ENCODE measurements at regions not wholly inside any gene's neighbourhood (a gene's known extent, or its start where the extent isn't known, plus 50 kb on each side); places are given as distances from the start of the nearest gene placed in this dataset.

DNA sequence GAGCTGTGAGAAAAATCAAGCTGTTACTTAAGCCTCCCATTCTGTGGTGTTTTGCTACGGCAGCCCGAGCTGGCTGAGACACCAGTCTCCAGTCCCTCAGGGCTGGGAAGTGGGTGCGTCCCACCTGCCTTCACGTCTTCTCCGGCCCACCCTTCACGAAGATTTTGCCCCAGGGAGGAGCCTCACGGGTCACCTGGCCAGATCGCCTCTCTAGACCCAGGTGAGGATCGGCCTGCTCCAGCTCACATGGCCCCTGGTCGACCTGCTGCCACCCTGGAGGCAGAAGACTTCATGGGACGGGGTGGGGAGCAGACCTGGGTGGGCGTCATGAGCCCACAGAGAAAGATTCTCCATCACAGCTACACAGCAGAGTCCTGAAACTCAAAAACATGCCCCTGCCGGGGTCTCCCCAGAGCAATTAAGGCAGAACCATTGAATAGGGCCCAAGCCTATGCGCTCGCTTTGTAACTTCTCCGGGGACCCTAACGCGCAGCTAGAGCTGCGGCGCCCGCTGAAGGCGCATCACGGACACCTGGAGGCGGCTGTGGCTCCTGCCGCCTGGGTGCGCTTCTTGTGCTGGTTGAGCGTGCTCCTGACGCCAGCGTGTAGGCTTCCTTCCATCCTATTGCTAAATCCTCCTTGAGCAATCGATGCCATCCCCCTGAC, 92.6 kb upstream of the ALDH1A3 start:
- CTCF ChIA-PET = no interaction called here
- Mint-ChIP-seq H3K36me3 (ENCODE audit: low read depth) (no peaks in the 10 kb centered on the region), H3K27ac (no peak overlapping the region), H3K9me3 (no peaks in the 10 kb centered on the region), H3K4me1 (ENCODE audit: low read depth) (no peaks in the 10 kb centered on the region), H3K27me3 (ENCODE audit: low read depth) (peaks cover 13% of the 10 kb centered on the region), H3K4me3 (no peak overlapping the region)
- DNase-seq = no peak
- intact Hi-C loops (cut with micrococcal nuclease) = no loop called here

DNA sequence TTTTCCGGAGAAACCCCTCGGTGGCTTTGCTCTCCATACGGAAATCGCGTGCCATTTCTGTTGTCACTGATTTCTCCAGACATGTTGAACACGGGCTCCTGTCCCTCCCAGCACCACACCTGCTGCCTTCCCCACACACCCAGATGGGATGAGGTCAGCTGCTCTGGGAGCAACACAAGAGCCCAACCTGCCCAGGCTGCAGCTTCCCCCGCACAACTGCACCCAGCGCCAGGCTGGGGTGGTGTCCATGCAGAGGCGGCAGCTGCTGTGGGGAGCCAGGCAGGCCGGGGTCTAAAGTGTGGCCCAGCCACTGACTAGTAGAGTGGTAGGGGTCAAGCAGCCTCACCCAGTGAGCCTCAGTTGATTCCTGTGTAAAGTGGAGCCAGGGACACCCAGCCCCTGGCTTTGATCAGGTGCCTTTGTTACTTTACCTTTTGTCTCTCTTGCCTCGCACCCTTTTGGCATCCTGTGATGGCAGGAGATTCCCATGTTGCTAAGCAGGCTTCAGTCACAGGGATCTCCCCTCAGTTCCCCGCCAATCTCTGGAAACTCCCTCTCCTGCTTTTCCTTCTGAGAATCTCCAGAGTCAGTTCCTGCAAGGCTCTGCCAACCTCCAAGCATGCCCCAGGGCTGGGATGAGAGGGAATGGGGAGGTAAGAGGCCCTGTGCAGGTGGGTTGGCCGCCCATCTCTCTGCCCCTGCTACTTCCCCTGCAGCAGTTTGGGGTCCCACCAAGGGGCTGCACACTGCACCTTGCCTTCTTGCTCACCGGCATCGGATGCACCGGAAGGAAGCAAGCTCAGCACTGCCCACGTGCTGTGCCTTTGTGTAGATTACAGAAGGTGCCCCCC, 91.8 kb upstream of the ALDH1A3 start:
- CTCF ChIA-PET = no interaction called here
- intact Hi-C loops (cut with micrococcal nuclease) = no loop called here

DNA sequence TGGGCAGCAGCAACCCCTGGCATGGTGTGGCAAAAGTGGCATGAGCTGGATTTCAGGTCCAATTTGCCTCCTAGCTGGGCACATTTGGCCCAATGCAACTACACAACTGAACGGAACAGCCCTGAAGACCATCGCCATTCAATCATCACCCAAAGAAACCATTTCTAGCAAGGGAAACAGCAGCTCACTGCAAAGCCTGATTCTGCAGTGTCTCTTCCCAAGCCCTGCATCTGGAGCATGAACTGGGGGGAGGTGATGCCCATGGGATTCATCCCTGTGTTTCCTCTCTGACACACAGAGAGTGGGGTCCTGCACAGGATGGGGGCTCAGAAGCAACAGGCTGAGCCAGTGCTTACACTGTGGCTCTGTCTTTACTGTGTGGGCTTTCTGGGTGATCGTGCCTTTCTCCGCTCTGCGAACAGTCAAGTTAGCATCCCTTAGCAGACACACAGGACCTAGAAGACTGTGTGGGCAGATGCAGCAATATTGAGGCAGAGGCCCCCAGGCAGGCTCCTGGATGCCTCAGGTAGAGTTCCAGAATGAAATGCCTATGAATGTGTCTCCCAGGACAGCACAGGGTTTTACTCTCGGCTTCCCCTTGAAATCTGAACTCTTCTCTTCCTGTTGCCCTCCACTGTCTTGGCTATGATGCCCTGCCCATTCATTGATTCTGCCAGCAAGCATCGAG, 91.1 kb upstream of the ALDH1A3 start:
- Mint-ChIP-seq H3K27ac (no peak overlapping the region), H3K4me1 (ENCODE audit: low read depth) (no peaks in the 10 kb centered on the region), H3K36me3 (ENCODE audit: low read depth) (no peaks in the 10 kb centered on the region), H3K9me3 (no peaks in the 10 kb centered on the region), H3K27me3 (ENCODE audit: low read depth) (peaks cover 11% of the 10 kb centered on the region), H3K4me3 (no peak overlapping the region)
- intact Hi-C loops (cut with micrococcal nuclease) = no loop called here
- CTCF ChIA-PET = no interaction called here
- no peak for DNase-seq

More for the DNA sequence above, 91.8 kb upstream of the ALDH1A3 start:
- Mint-ChIP-seq H3K27me3 (ENCODE audit: low read depth) (peaks cover 11% of the 10 kb centered on the region), H3K4me1 (ENCODE audit: low read depth) (no peaks in the 10 kb centered on the region), H3K4me3 (no peak overlapping the region), H3K27ac (no peak overlapping the region), H3K36me3 (ENCODE audit: low read depth) (no peaks in the 10 kb centered on the region), H3K9me3 (no peaks in the 10 kb centered on the region)
- no peak for DNase-seq

DNA sequence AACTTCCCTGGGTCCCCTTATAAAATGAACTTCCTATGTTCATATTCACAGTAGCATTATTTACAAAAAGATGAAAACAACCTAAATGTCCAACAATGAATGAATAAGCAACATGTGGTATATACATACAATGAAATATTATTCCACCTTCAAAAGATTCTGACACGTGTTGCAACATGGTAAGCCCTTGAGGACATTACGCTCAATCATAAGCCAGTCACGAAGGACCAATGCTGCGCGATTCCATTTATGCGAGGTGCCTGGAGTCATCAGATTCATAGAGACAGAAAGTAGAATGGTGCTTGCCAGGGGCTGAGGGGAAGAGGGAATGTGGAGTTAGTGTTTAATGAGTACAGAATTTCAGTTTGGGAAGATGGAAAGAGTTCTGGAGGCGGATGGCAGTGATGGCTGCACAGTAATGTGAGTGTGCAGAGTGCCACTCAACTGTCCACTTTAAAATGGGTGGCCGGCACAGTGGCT, 88.8 kb upstream of the ALDH1A3 start:
- intact Hi-C loops (cut with micrococcal nuclease) = no loop called here
- H3K9me3 Mint-ChIP-seq = no peaks in the 10 kb centered on the region
- CTCF ChIA-PET = no interaction called here
- no peaks in the 10 kb centered on the region for H3K36me3 Mint-ChIP-seq (ENCODE audit: low read depth)
- no peak overlapping the region for H3K4me3 Mint-ChIP-seq
- no peak for DNase-seq
- H3K27ac Mint-ChIP-seq = no peak overlapping the region
- no peaks in the 10 kb centered on the region for H3K4me1 Mint-ChIP-seq (ENCODE audit: low read depth)
- H3K27me3 Mint-ChIP-seq (ENCODE audit: low read depth) = peaks cover 20% of the 10 kb centered on the region

DNA sequence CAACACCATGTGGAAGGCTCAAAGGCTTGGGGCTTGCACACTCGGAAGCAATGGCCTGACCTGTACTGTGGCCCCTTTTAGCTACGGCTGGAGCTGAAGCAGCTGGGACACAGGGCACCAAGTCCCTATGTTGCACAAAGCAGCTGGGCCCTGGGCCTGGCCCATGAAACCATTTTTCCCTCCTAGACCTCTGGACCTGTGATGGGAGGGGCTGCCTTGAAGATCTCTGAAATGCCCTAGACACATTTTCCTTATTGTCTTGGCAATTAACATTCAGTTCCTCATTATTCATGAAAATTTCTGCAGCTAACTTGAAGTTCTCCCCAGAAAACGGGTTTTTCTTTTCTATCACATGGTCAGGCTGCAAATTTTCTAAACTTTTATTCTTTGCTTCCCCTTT, 85.6 kb upstream of the ALDH1A3 start:
- DNase-seq = no peak
- no peaks in the 10 kb centered on the region for H3K9me3 Mint-ChIP-seq
- no peaks in the 10 kb centered on the region for H3K4me1 Mint-ChIP-seq (ENCODE audit: low read depth)
- H3K27ac Mint-ChIP-seq = no peak overlapping the region
- intact Hi-C loops (cut with micrococcal nuclease) = no loop called here
- CTCF ChIA-PET = no interaction called here
- H3K27me3 Mint-ChIP-seq (ENCODE audit: low read depth) = peaks cover 17% of the 10 kb centered on the region
- no peak overlapping the region for H3K4me3 Mint-ChIP-seq
- no peaks in the 10 kb centered on the region for H3K36me3 Mint-ChIP-seq (ENCODE audit: low read depth)

DNA sequence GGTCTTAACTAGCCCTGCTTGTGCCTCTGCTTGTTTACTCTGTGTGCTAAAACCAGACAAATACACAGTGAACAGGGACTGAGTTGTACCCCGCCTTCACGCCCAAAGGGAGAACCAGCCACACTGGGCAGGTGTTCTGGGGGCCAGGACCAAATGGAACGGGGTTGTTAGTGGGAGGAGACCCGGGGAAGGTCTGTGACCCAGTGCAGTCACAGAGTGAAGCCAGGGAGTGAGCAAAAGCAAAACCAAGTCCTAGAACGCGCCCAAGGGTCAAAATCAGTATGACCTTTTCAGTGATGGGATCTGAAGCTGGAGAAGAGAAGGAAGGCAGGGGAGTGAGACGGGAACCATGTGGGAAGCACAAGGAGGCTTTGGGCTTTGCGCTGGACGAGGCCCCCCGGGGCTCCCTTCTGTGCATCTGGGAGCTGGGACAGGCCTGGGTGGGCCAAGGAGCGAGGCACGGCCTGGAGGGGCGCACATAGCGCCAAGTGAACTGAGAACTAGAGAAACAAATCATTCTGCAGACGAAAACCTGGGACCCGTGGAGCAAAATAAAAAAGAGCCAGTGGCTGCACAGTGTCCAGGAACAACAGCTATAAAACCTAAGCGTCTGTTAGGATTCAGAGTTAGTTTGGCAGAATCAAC, 78.3 kb upstream of the ALDH1A3 start:
- no peaks in the 10 kb centered on the region for H3K9me3 Mint-ChIP-seq
- no peak overlapping the region for H3K4me3 Mint-ChIP-seq
- DNase-seq = no peak
- CTCF ChIA-PET = no interaction called here
- no peak overlapping the region for H3K27ac Mint-ChIP-seq
- no peaks in the 10 kb centered on the region for H3K36me3 Mint-ChIP-seq (ENCODE audit: low read depth)
- H3K4me1 Mint-ChIP-seq (ENCODE audit: low read depth) = no peaks in the 10 kb centered on the region
- intact Hi-C loops (cut with micrococcal nuclease) = no loop called here
- peaks cover 8% of the 10 kb centered on the region for H3K27me3 Mint-ChIP-seq (ENCODE audit: low read depth)

DNA sequence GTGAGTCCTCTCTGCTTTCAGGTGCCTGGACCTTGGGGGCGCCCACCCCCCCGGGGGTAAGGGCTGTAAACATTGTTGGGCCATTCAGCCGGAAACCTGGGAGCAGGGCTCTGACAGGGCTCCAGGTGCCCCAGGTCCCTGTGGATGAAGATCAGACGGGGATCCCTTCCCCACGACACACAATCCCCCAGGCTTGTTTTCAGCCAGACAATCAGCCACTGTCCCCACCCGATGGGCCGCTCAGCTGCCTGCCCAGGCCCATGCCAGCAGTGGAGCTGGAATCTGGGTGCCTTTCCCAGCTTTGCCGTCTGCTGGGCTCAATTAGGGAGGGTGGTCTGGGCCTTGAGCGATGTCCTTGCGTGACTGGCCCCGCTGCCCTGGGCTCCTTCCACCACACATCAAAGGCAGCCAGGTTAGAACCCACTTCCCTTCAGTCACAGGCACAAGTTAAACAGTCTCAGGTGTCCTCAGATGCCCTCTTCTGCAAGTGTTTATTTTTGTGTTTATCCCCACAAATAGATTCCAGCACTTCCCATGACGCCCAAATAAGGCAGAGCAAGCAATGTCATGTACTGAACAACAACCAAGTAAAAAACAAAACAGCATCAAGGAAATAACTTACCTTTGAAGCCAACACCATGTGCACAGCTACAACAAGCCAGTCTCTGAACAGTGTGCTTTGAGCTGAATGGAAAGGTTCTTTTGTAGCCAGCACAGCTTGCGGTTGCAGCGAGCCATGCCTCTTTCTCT, 77.0 kb upstream of the ALDH1A3 start:
- H3K4me1 Mint-ChIP-seq (ENCODE audit: low read depth) = no peaks in the 10 kb centered on the region
- no peaks in the 10 kb centered on the region for H3K9me3 Mint-ChIP-seq
- H3K27me3 Mint-ChIP-seq (ENCODE audit: low read depth) = peaks cover 8% of the 10 kb centered on the region
- no peak overlapping the region for H3K27ac Mint-ChIP-seq
- no peaks in the 10 kb centered on the region for H3K36me3 Mint-ChIP-seq (ENCODE audit: low read depth)
- intact Hi-C loops (cut with micrococcal nuclease) = no loop called here
- DNase-seq = no peak
- CTCF ChIA-PET = no interaction called here
- no peak overlapping the region for H3K4me3 Mint-ChIP-seq

DNA sequence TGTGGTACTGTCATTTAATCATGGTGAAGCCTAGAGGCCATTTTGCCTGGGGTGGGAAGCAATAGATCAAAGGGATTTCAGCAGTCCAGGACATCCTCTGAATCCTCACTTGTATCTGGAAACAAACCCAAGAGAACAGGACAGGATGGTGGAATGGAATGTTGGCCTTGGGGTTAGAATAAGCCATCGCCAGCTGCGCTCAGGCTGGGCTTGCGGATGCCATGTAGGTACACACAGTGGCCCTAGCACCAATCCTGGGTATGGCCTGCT, 76.5 kb upstream of the ALDH1A3 start:
- Mint-ChIP-seq H3K27me3 (ENCODE audit: low read depth) (peaks cover 8% of the 10 kb centered on the region), H3K36me3 (ENCODE audit: low read depth) (no peaks in the 10 kb centered on the region), H3K4me3 (no peak overlapping the region), H3K27ac (no peak overlapping the region), H3K9me3 (no peaks in the 10 kb centered on the region), H3K4me1 (ENCODE audit: low read depth) (no peaks in the 10 kb centered on the region)
- CTCF ChIA-PET = no interaction called here
- DNase-seq = no peak
- intact Hi-C loops (cut with micrococcal nuclease) = no loop called here

DNA sequence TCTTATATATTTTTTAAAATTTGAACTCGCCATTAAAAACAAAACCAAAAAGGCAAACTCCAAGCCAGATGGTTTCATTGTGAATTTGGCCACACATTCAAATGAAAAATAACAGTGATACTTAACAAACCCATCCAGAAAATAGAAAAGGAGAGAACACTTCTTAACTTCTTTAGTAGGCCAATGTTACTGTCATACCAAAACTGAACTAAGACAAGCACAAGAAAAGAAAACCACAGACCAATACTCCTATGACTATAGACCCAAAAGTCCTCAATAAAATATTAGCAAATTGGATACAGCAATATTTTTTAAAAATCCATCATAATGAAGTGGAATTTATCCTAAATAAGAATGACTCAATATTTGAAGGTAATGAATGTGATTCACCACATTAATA, 73.5 kb upstream of the ALDH1A3 start:
- intact Hi-C loops (cut with micrococcal nuclease) = no loop called here
- Mint-ChIP-seq H3K4me3 (no peak overlapping the region), H3K27ac (no peak overlapping the region), H3K36me3 (ENCODE audit: low read depth) (no peaks in the 10 kb centered on the region), H3K4me1 (ENCODE audit: low read depth) (no peaks in the 10 kb centered on the region), H3K27me3 (ENCODE audit: low read depth) (peaks cover 4% of the 10 kb centered on the region), H3K9me3 (peaks cover 3% of the 10 kb centered on the region)
- no peak for DNase-seq
- CTCF ChIA-PET = no interaction called here

DNA sequence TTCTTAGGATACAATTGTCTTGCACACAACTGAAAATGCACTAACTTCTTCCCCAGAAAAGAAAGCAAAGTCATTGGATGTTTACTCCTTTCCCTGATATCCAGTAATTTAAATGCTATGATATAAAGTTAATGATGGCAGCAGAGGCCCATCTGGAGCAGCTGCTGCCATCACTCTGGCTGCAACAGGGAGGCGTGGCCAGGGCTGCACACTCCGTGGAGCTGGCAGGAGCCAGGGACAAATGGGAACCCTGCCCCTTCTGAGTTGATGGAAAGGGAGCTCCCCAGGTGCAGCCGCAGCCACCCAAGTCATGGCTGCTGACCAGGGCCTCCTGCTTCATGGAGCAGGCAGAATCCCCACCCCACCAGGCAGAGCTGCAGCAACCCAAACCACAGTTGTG, 72.6 kb upstream of the ALDH1A3 start:
- H3K4me1 Mint-ChIP-seq (ENCODE audit: low read depth) = no peaks in the 10 kb centered on the region
- H3K4me3 Mint-ChIP-seq = no peak overlapping the region
- no peaks in the 10 kb centered on the region for H3K36me3 Mint-ChIP-seq (ENCODE audit: low read depth)
- CTCF ChIA-PET = no interaction called here
- intact Hi-C loops (cut with micrococcal nuclease) = no loop called here
- peaks cover 3% of the 10 kb centered on the region for H3K9me3 Mint-ChIP-seq
- H3K27me3 Mint-ChIP-seq (ENCODE audit: low read depth) = peaks cover 4% of the 10 kb centered on the region
- no peak for DNase-seq
- no peak overlapping the region for H3K27ac Mint-ChIP-seq

DNA sequence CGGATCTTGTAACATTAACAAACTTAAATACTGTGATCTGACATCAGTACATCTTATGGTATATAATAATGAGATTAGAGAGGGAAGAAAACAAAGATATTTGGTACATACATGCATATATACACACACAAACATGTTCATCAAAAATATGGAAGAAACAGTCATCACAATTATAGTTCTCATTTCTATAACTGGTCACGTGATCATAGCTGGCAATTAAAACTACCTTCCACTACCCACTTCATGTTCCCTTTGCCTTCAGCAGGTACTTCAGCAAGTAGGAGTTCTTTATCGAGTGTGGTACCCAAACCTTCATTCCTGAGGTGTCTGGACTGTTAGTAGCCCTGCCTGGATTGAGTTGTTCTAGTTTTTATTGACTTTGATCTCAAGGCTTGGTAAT, 70.9 kb upstream of the ALDH1A3 start:
- intact Hi-C loops (cut with micrococcal nuclease) = no loop called here
- H3K36me3 Mint-ChIP-seq (ENCODE audit: low read depth) = no peaks in the 10 kb centered on the region
- H3K27ac Mint-ChIP-seq = no peak overlapping the region
- H3K27me3 Mint-ChIP-seq (ENCODE audit: low read depth) = no peaks in the 10 kb centered on the region
- CTCF ChIA-PET = no interaction called here
- no peak overlapping the region for H3K4me3 Mint-ChIP-seq
- no peak for DNase-seq
- H3K4me1 Mint-ChIP-seq (ENCODE audit: low read depth) = no peaks in the 10 kb centered on the region
- H3K9me3 Mint-ChIP-seq = peaks cover 3% of the 10 kb centered on the region

DNA sequence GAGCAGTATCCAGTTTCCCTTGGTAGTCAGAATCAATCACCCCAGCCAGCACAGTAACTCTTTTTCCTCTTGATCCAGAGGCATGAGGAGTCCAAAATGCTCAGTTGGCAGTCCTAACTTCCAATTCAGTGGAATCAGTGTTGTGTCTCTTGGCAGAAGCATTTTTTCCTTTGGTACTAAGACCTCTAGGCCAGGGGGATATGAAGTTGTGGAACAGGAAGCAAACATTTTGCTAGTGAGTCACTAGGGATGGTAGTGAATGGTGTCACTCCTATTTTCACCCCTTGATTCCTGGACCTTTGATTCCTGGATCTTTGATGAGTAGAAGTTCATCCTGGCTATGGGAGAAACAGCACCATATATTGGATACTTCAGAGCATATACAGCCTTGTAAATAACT, 70.5 kb upstream of the ALDH1A3 start:
- peaks cover 3% of the 10 kb centered on the region for H3K9me3 Mint-ChIP-seq
- H3K4me3 Mint-ChIP-seq = no peak overlapping the region
- H3K27me3 Mint-ChIP-seq (ENCODE audit: low read depth) = no peaks in the 10 kb centered on the region

More for the DNA sequence above, 70.5 kb upstream of the ALDH1A3 start:
- intact Hi-C loops (cut with micrococcal nuclease) = no loop called here
- Mint-ChIP-seq H3K4me1 (ENCODE audit: low read depth) (no peaks in the 10 kb centered on the region), H3K27ac (no peak overlapping the region), H3K36me3 (ENCODE audit: low read depth) (no peaks in the 10 kb centered on the region)
- CTCF ChIA-PET = no interaction called here
- no peak for DNase-seq

All from activated naive CD4-positive, alpha-beta T cell treated with anti-CD3 and anti-CD28 coated beads for 36 hours (primary cell).